H9 (cell line): ENCODE measurements at regions not wholly inside any gene's neighbourhood (a gene's known extent, or its start where the extent isn't known, plus 50 kb on each side); places are given as distances from the start of the nearest gene placed in this dataset.

ENCODE experiments used
- DNase-seq: peaks from one replicate; pipeline ENCODE4 v3.0.0-alpha.2; 2017
- H2AFZ ChIP-seq: one replicate; pipeline ENCODE4 v1.6.1; 2013; ENCODE audit warnings: mild to moderate bottlenecking, low read length, control low read depth, moderate library complexity
- H2AK5ac ChIP-seq: 2 replicates; pipeline ENCODE4 v1.6.1; 2013; ENCODE audit warnings: low read length, control low read depth, mixed read lengths; ENCODE audit not compliant: insufficient read length
- H2BK120ac ChIP-seq: one replicate; pipeline ENCODE4 v1.6.1; 2013; ENCODE audit warnings: low read depth, mild to moderate bottlenecking, low read length, control low read depth, inconsistent platforms; ENCODE audit not compliant: poor library complexity, severe bottlenecking
- H2BK12ac ChIP-seq: 2 replicates; pipeline ENCODE4 v1.6.1; 2013; ENCODE audit warnings: low read length, control low read depth, mixed read lengths, low read depth; ENCODE audit not compliant: insufficient read length
- H2BK15ac ChIP-seq: 2 replicates; pipeline ENCODE4 v1.6.1; 2013; ENCODE audit warnings: low read depth, low read length, control low read depth
- H2BK20ac ChIP-seq: one replicate; pipeline ENCODE4 v1.6.1; 2013; ENCODE audit warnings: low read depth, mild to moderate bottlenecking, low read length, control low read depth, inconsistent platforms; ENCODE audit not compliant: poor library complexity, severe bottlenecking
- H2BK5ac ChIP-seq: 2 replicates; pipeline ENCODE4 v1.6.1; 2013; ENCODE audit warnings: low read length, control low read depth, mixed read lengths; ENCODE audit not compliant: insufficient read length
- H3K14ac ChIP-seq: 2 replicates; pipeline ENCODE4 v1.6.1; 2013; ENCODE audit warnings: low read length, control low read depth; ENCODE audit not compliant: insufficient read depth
- H3K18ac ChIP-seq: 2 replicates; pipeline ENCODE4 v1.6.1; 2013; ENCODE audit warnings: low read depth, mild to moderate bottlenecking, mixed read lengths, low read length, control low read depth; ENCODE audit not compliant: insufficient read length
- H3K23ac ChIP-seq: 2 replicates; pipeline ENCODE4 v1.6.1; 2013; ENCODE audit warnings: low read length, control low read depth, mixed read lengths, low read depth; ENCODE audit not compliant: insufficient read length
- H3K23me2 ChIP-seq: 2 replicates; pipeline ENCODE4 v1.6.1; 2013; ENCODE audit warnings: low read depth, mild to moderate bottlenecking, mixed read lengths, low read length, control low read depth; ENCODE audit not compliant: insufficient read length, poor library complexity, severe bottlenecking
- H3K27ac ChIP-seq: 2 replicates; pipeline ENCODE4 v1.5.1; 2013; ENCODE audit warnings: low read length, control low read depth, mixed read lengths, low read depth; ENCODE audit not compliant: insufficient read length
- H3K27me3 ChIP-seq: 2 replicates; pipeline ENCODE4 v1.6.1; 2013; ENCODE audit warnings: low read length, control low read depth, inconsistent platforms; ENCODE audit not compliant: insufficient read depth
- H3K4ac ChIP-seq: 2 replicates; pipeline ENCODE4 v1.6.1; 2013; ENCODE audit warnings: low read depth, mild to moderate bottlenecking, control low read depth, inconsistent platforms, low read length, moderate library complexity
- H3K4me1 ChIP-seq: 2 replicates; pipeline ENCODE4 v1.6.1; 2013; ENCODE audit warnings: low read length, control low read depth, inconsistent platforms; ENCODE audit not compliant: insufficient read depth
- H3K4me2 ChIP-seq: 2 replicates; pipeline ENCODE4 v1.6.1; 2013; ENCODE audit warnings: low read length, control low read depth, mixed read lengths; ENCODE audit not compliant: insufficient read length, insufficient read depth
- H3K56ac ChIP-seq: 2 replicates; pipeline ENCODE4 v1.6.1; 2013; ENCODE audit warnings: low read depth, mild to moderate bottlenecking, mixed read lengths, low read length, control low read depth; ENCODE audit not compliant: insufficient read length
- H3K79me1 ChIP-seq: 2 replicates; pipeline ENCODE4 v1.6.1; 2013; ENCODE audit warnings: low read depth, mild to moderate bottlenecking, moderate library complexity, low read length, control low read depth, inconsistent platforms; ENCODE audit not compliant: insufficient read depth, poor library complexity, severe bottlenecking
- H3K79me2 ChIP-seq: 2 replicates; pipeline ENCODE4 v1.6.1; 2013; ENCODE audit warnings: low read length, control low read depth, inconsistent platforms; ENCODE audit not compliant: insufficient read depth
- H3K9ac ChIP-seq: 2 replicates; pipeline ENCODE4 v1.6.1; 2013; ENCODE audit warnings: low read length, control low read depth, mixed read lengths; ENCODE audit not compliant: insufficient read length; ENCODE audit errors: extremely low read depth
- H3K9me3 ChIP-seq: one replicate; pipeline ENCODE4 v1.6.1; 2013; ENCODE audit warnings: low read depth, low read length, inconsistent platforms; ENCODE audit not compliant: control insufficient read depth
- H3T11ph ChIP-seq: one replicate; pipeline ENCODE4 v1.6.1; 2013; ENCODE audit warnings: mild to moderate bottlenecking, low read length, control low read depth, inconsistent platforms
- H4K20me1 ChIP-seq: one replicate; pipeline ENCODE4 v1.6.1; 2013; ENCODE audit not compliant: control insufficient read depth, insufficient read length, insufficient read depth
- H4K5ac ChIP-seq: 2 replicates; pipeline ENCODE4 v1.6.1; 2013; ENCODE audit warnings: low read depth, mild to moderate bottlenecking, mixed read lengths, low read length, control low read depth; ENCODE audit not compliant: insufficient read length
- H4K8ac ChIP-seq: replicated peaks from 2 replicates; pipeline ENCODE4 v1.6.1; 2013; ENCODE audit warnings: low read length, control low read depth, mixed read lengths, low read depth; ENCODE audit not compliant: insufficient read length
- H4K91ac ChIP-seq: 2 replicates; pipeline ENCODE4 v1.6.1; 2013; ENCODE audit warnings: low read depth, mild to moderate bottlenecking, moderate library complexity, mixed read lengths, low read length, control low read depth; ENCODE audit not compliant: insufficient read length
- H3K27ac Mint-ChIP-seq, 3 experiments: 2 replicates in 2 of 3; 3 replicates in 1 of 3; pipeline ENCODE4 v1.8.0; 2020 to 2021; ENCODE audit warnings: mixed read lengths in 3 of 3, mild to moderate bottlenecking in 1 of 3, moderate library complexity in 1 of 3
- H3K27me3 Mint-ChIP-seq: 2 replicates; pipeline ENCODE4 v1.8.0; 2021; ENCODE audit warnings: low read depth, mild to moderate bottlenecking, moderate library complexity, mixed read lengths
- H3K36me3 Mint-ChIP-seq, 3 experiments: 2 replicates in 2 of 3; 3 replicates in 1 of 3; pipeline ENCODE4 v1.8.0; 2020 to 2021; ENCODE audit warnings: low read depth in 3 of 3, mixed read lengths in 3 of 3; ENCODE audit not compliant: insufficient read depth in 1 of 3
- H3K4me1 Mint-ChIP-seq, 2 experiments: 2 replicates each; pipeline ENCODE4 v1.8.0; 2020; ENCODE audit warnings: mixed read lengths in 2 of 2
- H3K4me3 Mint-ChIP-seq, 2 experiments: 2 replicates in 1 of 2; 3 replicates in 1 of 2; pipeline ENCODE4 v1.8.0; 2020 to 2021; ENCODE audit warnings: mild to moderate bottlenecking in 2 of 2, mixed read lengths in 2 of 2, moderate library complexity in 1 of 2
- H3K9me3 Mint-ChIP-seq, 2 experiments: 2 replicates in 1 of 2; 3 replicates in 1 of 2; pipeline ENCODE4 v1.8.0; 2020; ENCODE audit warnings: mild to moderate bottlenecking in 2 of 2, mixed read lengths in 2 of 2, moderate library complexity in 1 of 2
- WGBS: extraction: QIAGEN DNeasy Blood & Tissue Kit; methylation state at CpG from one replicate; pipeline ENCODE4 v1.1.7; 2013; ENCODE audit warnings: missing lambda C conversion rate, low lambda C conversion rate, mixed read lengths; ENCODE audit not compliant: insufficient read length; ENCODE audit errors: extremely low coverage; 5-methylcytosine and 5-hydroxymethylcytosine counted together
- TF ChIP-seq, protein P1 (sequence below): fragments of 200-600 bp; sonication (generic); conservative IDR thresholded peaks from 3 replicates; pipeline ENCODE4 v1.8.0; 2021; ENCODE audit warnings: antibody characterized with exemption, mild to moderate bottlenecking

DNA sequence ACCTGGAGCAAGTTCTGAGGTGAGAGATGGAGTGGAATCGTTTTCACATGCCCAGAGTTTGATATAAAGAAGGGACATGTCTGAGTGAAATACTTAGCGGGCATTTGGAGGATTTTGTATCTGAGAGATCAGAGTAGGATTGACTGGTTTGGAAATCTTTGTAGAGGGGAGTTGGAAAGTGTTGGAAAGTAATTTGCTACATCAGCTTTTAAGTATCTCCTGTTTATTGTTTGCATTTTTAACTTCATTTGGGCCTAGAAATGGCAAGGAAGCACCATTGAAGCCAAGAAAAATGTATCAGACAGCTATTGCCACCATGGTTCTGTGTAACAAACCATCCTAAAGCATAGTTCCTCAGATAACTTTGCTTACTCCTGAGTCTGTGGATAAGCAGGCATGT lies 1015.1 kb upstream of the EEF2KMT start:
- Histone ChIP-seq H2BK15ac (no peak overlapping the region), H3K56ac (no peak overlapping the region), H3K4ac (no peak overlapping the region), H4K5ac (no peak overlapping the region), H3K27me3 (no peaks in the 10 kb centered on the region), H3K23me2 (no peaks in the 10 kb centered on the region), H2BK12ac (no peak overlapping the region), H3K18ac (no peak overlapping the region), H3T11ph (no peak overlapping the region), H2BK120ac (no peak overlapping the region), H3K27ac (no peak overlapping the region), H3K4me2 (no peak overlapping the region), H4K91ac (no peak overlapping the region), H2BK5ac (no peak overlapping the region), H4K20me1 (no peaks in the 10 kb centered on the region), H3K9ac (no peak overlapping the region), H3K14ac (no peak overlapping the region), H3K9me3 (no peaks in the 10 kb centered on the region), H2AK5ac (no peak overlapping the region), H4K8ac (no peak overlapping the region), H2BK20ac (no peak overlapping the region), H3K23ac (no peak overlapping the region), H3K4me1 (no peaks in the 10 kb centered on the region; the same call in 1 of the 2 replicates), H3K79me2 (no peaks in the 10 kb centered on the region), H2AFZ (no peak overlapping the region), H3K79me1 (no peaks in the 10 kb centered on the region)
- H3K4me1 Mint-ChIP-seq = peaks cover 17 to 18% of the 10 kb centered on the region in 2 experiments
- H3K27me3 Mint-ChIP-seq = no peaks in the 10 kb centered on the region
- H3K9me3 Mint-ChIP-seq = no peaks in the 10 kb centered on the region
- DNase-seq = no peak
- H3K36me3 Mint-ChIP-seq = no peaks in the 10 kb centered on the region
- no peak overlapping the region; a peak in 1 of 7 replicates for H3K27ac Mint-ChIP-seq
- TF ChIP-seq, protein P1, sequence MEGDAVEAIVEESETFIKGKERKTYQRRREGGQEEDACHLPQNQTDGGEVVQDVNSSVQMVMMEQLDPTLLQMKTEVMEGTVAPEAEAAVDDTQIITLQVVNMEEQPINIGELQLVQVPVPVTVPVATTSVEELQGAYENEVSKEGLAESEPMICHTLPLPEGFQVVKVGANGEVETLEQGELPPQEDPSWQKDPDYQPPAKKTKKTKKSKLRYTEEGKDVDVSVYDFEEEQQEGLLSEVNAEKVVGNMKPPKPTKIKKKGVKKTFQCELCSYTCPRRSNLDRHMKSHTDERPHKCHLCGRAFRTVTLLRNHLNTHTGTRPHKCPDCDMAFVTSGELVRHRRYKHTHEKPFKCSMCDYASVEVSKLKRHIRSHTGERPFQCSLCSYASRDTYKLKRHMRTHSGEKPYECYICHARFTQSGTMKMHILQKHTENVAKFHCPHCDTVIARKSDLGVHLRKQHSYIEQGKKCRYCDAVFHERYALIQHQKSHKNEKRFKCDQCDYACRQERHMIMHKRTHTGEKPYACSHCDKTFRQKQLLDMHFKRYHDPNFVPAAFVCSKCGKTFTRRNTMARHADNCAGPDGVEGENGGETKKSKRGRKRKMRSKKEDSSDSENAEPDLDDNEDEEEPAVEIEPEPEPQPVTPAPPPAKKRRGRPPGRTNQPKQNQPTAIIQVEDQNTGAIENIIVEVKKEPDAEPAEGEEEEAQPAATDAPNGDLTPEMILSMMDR = no peak
- no CpG with 5 or more reads among the region's 2 CpGs for WGBS
- no peak overlapping the region for H3K4me3 Mint-ChIP-seq
